Sigmoid colon (tissue), 4 donors: ENCODE measurements at regions not wholly inside any gene's neighbourhood (a gene's known extent, or its start where the extent isn't known, plus 50 kb on each side); places are given as distances from the start of the nearest gene placed in this dataset.

Experiments
- CTCF ChIP-seq, 4 experiments: fragments of 450-650 bp in 3 of 4; fragments of 200-600 bp in 1 of 4; IDR thresholded peaks; one replicate each; pipeline ENCODE4 v1.5.1; 2016 to 2019; ENCODE audit warnings: antibody characterized with exemption in 4 of 4, mild to moderate bottlenecking in 3 of 4, moderate library complexity in 2 of 4
- EP300 ChIP-seq, 4 donors: sonication (generic); formaldehyde crosslinking; IDR thresholded peaks; one replicate each; pipeline ENCODE4 v1.6.1; 2017; ENCODE audit warnings: antibody characterized with exemption in 4 of 4
- POLR2A ChIP-seq, 2 donors: fragments of 450-650 bp; IDR thresholded peaks; one replicate each; pipeline ENCODE4 v1.6.1; 2016; ENCODE audit warnings: antibody characterized with exemption in 2 of 2, mild to moderate bottlenecking in 2 of 2, moderate library complexity in 2 of 2
- POLR2AphosphoS5 ChIP-seq, 4 donors: sonication (generic); formaldehyde crosslinking; IDR thresholded peaks; one replicate each; pipeline ENCODE4 v1.6.1; 2017; ENCODE audit warnings: antibody characterized with exemption in 4 of 4

GRCh38 chr1:195964516-195964915 lies 643.7 kb downstream of the KCNT2 start:
- no peak for TF ChIP-seq CTCF (IDR thresholded peaks at IDR 0.05)
- TF ChIP-seq POLR2A (IDR thresholded peaks at IDR 0.05): no peak
- TF ChIP-seq EP300 (IDR thresholded peaks at IDR 0.05): no peak
- TF ChIP-seq POLR2AphosphoS5 (IDR thresholded peaks at IDR 0.05): no peak
